Spinal cord (tissue), 9 donors: ENCODE measurements at regions not wholly inside any gene's neighbourhood (a gene's known extent, or its start where the extent isn't known, plus 50 kb on each side); places are given as distances from the start of the nearest gene placed in this dataset.

Experiments used
- DNase-seq, 6 donors: peaks; one replicate each; pipeline versions ENCODE4 v3.0.0 to v3.0.0-alpha.2; 2013 to 2015; ENCODE audit warnings: low spot score in 6 of 6, low read depth in 4 of 6
- H3K27ac ChIP-seq: one replicate; pipeline ENCODE4 v1.5.1; 2013; ENCODE audit warnings: low read depth, low read length, control low read depth
- H3K27me3 ChIP-seq: one replicate; pipeline ENCODE4 v1.6.1; 2013; ENCODE audit warnings: low read length; ENCODE audit not compliant: control insufficient read depth, insufficient read depth
- H3K36me3 ChIP-seq: one replicate; pipeline ENCODE4 v1.6.1; 2013; ENCODE audit warnings: low read length; ENCODE audit not compliant: control insufficient read depth, insufficient read depth
- H3K4me1 ChIP-seq: one replicate; pipeline ENCODE4 v1.6.1; 2013; ENCODE audit warnings: low read length; ENCODE audit not compliant: control insufficient read depth, insufficient read depth
- H3K4me3 ChIP-seq: one replicate; pipeline ENCODE4 v1.5.1; 2013; ENCODE audit warnings: low read depth, low read length, control low read depth
- H3K9me3 ChIP-seq: one replicate; pipeline ENCODE4 v1.6.1; 2013; ENCODE audit warnings: low read length; ENCODE audit not compliant: control insufficient read depth, insufficient read depth
- WGBS: methylation state at CpG from one replicate; pipeline ENCODE4 v1.1.5; 2013; ENCODE audit warnings: missing lambda C conversion rate; ENCODE audit not compliant: insufficient coverage; 5-methylcytosine and 5-hydroxymethylcytosine counted together
- donor health status: healthy.

- Histone ChIP-seq H3K9me3 (peaks cover 2% of the 10 kb centered on the region), H3K27ac (peak overlapping the region; percentile 75), H3K4me1 (no peaks in the 10 kb centered on the region), H3K27me3 (no peaks in the 10 kb centered on the region), H3K4me3 (no peak overlapping the region), H3K36me3 (no peaks in the 10 kb centered on the region)
- DNase-seq, result peak in 1 of 6 donors; percentile 64
- no CpG with 5 or more reads among the region's 2 CpGs for WGBS
Observed at GRCh38 chr2:220779931-220780330, 792.2 kb downstream of the EPHA4 start.

GRCh38 chr2:220781622-220782241 is 790.4 kb downstream of the EPHA4 start:
- WGBS, result 82% methylated on average over 2 of the region's 5 CpGs
- no peaks in the 10 kb centered on the region for H3K4me1 ChIP-seq
- no peaks in the 10 kb centered on the region for H3K27me3 ChIP-seq

GRCh38 chr2:220782609-220783113 is 789.4 kb downstream of the EPHA4 start:
- Histone ChIP-seq H3K27ac (no peak overlapping the region), H3K27me3 (no peaks in the 10 kb centered on the region), H3K4me3 (no peak overlapping the region), H3K9me3 (peaks cover 2% of the 10 kb centered on the region), H3K4me1 (no peaks in the 10 kb centered on the region), H3K36me3 (no peaks in the 10 kb centered on the region)
- no peak for DNase-seq
- WGBS, result 87% methylated on average over 3 of the region's 5 CpGs

More at GRCh38 chr2:220781622-220782241, 790.4 kb downstream of the EPHA4 start:
- Histone ChIP-seq H3K4me3 (no peak overlapping the region), H3K27ac (no peak overlapping the region), H3K9me3 (peaks cover 2% of the 10 kb centered on the region), H3K36me3 (no peaks in the 10 kb centered on the region)
- no peak for DNase-seq

- Histone ChIP-seq H3K9me3 (peaks cover 2% of the 10 kb centered on the region), H3K4me3 (no peak overlapping the region), H3K4me1 (no peaks in the 10 kb centered on the region), H3K27me3 (no peaks in the 10 kb centered on the region), H3K27ac (no peak overlapping the region), H3K36me3 (no peaks in the 10 kb centered on the region)
- no CpG with 5 or more reads among the region's 1 CpG for WGBS
- no peak for DNase-seq
Observed at GRCh38 chr2:220783671-220784070, 788.4 kb downstream of the EPHA4 start.

- no peak overlapping the region for H3K4me3 ChIP-seq
- no CpG with 5 or more reads among the region's 4 CpGs for WGBS
- no peak overlapping the region for H3K27ac ChIP-seq
- no peaks in the 10 kb centered on the region for H3K27me3 ChIP-seq
- H3K36me3 ChIP-seq, result no peaks in the 10 kb centered on the region
- DNase-seq, result peak in 1 of 6 donors; percentile 47
- H3K9me3 ChIP-seq, result no peaks in the 10 kb centered on the region
- H3K4me1 ChIP-seq, result no peaks in the 10 kb centered on the region
Observed at GRCh38 chr2:220785178-220785577, 786.9 kb downstream of the EPHA4 start.

GRCh38 chr2:220786216-220786615 is 785.9 kb downstream of the EPHA4 start:
- Histone ChIP-seq H3K27ac (no peak overlapping the region), H3K4me3 (no peak overlapping the region), H3K36me3 (no peaks in the 10 kb centered on the region), H3K27me3 (no peaks in the 10 kb centered on the region), H3K4me1 (no peaks in the 10 kb centered on the region), H3K9me3 (no peaks in the 10 kb centered on the region)
- DNase-seq, result no peak
- WGBS, result 95% methylated on average over 4 of the region's 5 CpGs

- Histone ChIP-seq H3K9me3 (no peaks in the 10 kb centered on the region), H3K27me3 (no peaks in the 10 kb centered on the region), H3K36me3 (no peaks in the 10 kb centered on the region), H3K27ac (no peak overlapping the region), H3K4me1 (no peaks in the 10 kb centered on the region), H3K4me3 (no peak overlapping the region)
- DNase-seq, result no peak
Observed at GRCh38 chr2:220787251-220787650, 784.9 kb downstream of the EPHA4 start.

- no CpG with 5 or more reads among the region's 1 CpG for WGBS
- no peak for DNase-seq
- Histone ChIP-seq H3K27me3 (no peaks in the 10 kb centered on the region), H3K27ac (no peak overlapping the region), H3K36me3 (no peaks in the 10 kb centered on the region), H3K4me3 (no peak overlapping the region), H3K4me1 (no peaks in the 10 kb centered on the region), H3K9me3 (no peaks in the 10 kb centered on the region)
Observed at GRCh38 chr2:220789961-220790360, 782.1 kb downstream of the EPHA4 start.

GRCh38 chr2:220795705-220796104 is 776.4 kb downstream of the EPHA4 start:
- Histone ChIP-seq H3K36me3 (no peaks in the 10 kb centered on the region), H3K9me3 (no peaks in the 10 kb centered on the region), H3K27me3 (no peaks in the 10 kb centered on the region), H3K4me3 (no peak overlapping the region), H3K4me1 (no peaks in the 10 kb centered on the region), H3K27ac (peak overlapping the region; percentile 37)
- WGBS, result 80% methylated on average over 1 of the region's 3 CpGs
- no peak for DNase-seq

GRCh38 chr2:220811115-220811514 is 761.0 kb downstream of the EPHA4 start:
- H3K27ac ChIP-seq, result no peak overlapping the region
- no CpG with 5 or more reads among the region's 1 CpG for WGBS
- no peaks in the 10 kb centered on the region for H3K27me3 ChIP-seq
- no peaks in the 10 kb centered on the region for H3K4me1 ChIP-seq
- no peaks in the 10 kb centered on the region for H3K36me3 ChIP-seq
- DNase-seq, result no peak
- H3K4me3 ChIP-seq, result no peak overlapping the region
- no peaks in the 10 kb centered on the region for H3K9me3 ChIP-seq
